ENCODE measurements at regions not wholly inside any gene's neighbourhood (a gene's known extent, or its start where the extent isn't known, plus 50 kb on each side); places are given as distances from the start of the nearest gene placed in this dataset.

- no peak overlapping the region for H3K27ac ChIP-seq (ENCODE audit: low read length)
- no peak overlapping the region for H2AFZ ChIP-seq (ENCODE audit: low read depth, low read length)
- no peaks in the 10 kb centered on the region for H3F3A ChIP-seq (ENCODE audit: insufficient read depth, low read length, poor library complexity, severe bottlenecking)
- no peak overlapping the region for H3K4me3 ChIP-seq (ENCODE audit: low read length)
- no peaks in the 10 kb centered on the region for H3K9me2 ChIP-seq (ENCODE audit: insufficient read depth, low read length)
- H3K4me2 ChIP-seq (ENCODE audit: low read length) = no peak overlapping the region
- H3K27me3 ChIP-seq (ENCODE audit: insufficient read depth, low read depth, low read length) = no peaks in the 10 kb centered on the region
- no peak overlapping the region for H3K9ac ChIP-seq (ENCODE audit: low read length)
- H4K20me1 ChIP-seq (ENCODE audit: insufficient read depth) = no peaks in the 10 kb centered on the region
- H3K79me2 ChIP-seq (replicated peaks; ENCODE audit: insufficient read depth, low read length) = no peaks in the 10 kb centered on the region
- no peaks in the 10 kb centered on the region for H3K9me3 ChIP-seq (ENCODE audit: low read length)
- no peaks in the 10 kb centered on the region for H3K36me3 ChIP-seq (ENCODE audit: insufficient read depth, low read length)
- TF ChIP-seq REST (IDR thresholded peaks at IDR 0.05; ENCODE audit: borderline replicate concordance) (no peak), POLR2AphosphoS5 (IDR thresholded peaks at IDR 0.05) (no peak), SMC3 (conservative IDR thresholded peaks at IDR 0.05; ENCODE audit: poor library complexity) (no peak), RAD21 (conservative IDR thresholded peaks at IDR 0.05) (no peak), EZH2 (IDR thresholded peaks at IDR 0.05; ENCODE audit: borderline replicate concordance, insufficient read depth, low read length, poor library complexity, severe bottlenecking) (no peak), TAF1 (IDR thresholded peaks at IDR 0.05; ENCODE audit: low read depth) (no peak), EP300 (conservative IDR thresholded peaks at IDR 0.05; ENCODE audit: poor library complexity, severe bottlenecking) (no peak)
These were observed 442.2 kb downstream of the PABPC4L start for GRCh38 chr4:133759428-133759827.

- H3K27ac ChIP-seq (ENCODE audit: low read length) = no peak overlapping the region
- H3K36me3 ChIP-seq (ENCODE audit: insufficient read depth, low read length) = no peaks in the 10 kb centered on the region
- H3F3A ChIP-seq (ENCODE audit: insufficient read depth, low read length, poor library complexity, severe bottlenecking) = no peaks in the 10 kb centered on the region
- H3K9ac ChIP-seq (ENCODE audit: low read length) = no peak overlapping the region
- H3K27me3 ChIP-seq (ENCODE audit: insufficient read depth, low read depth, low read length) = no peaks in the 10 kb centered on the region
- TF ChIP-seq EP300 (conservative IDR thresholded peaks at IDR 0.05; ENCODE audit: poor library complexity, severe bottlenecking) = no peak
- TF ChIP-seq SMC3 (conservative IDR thresholded peaks at IDR 0.05; ENCODE audit: poor library complexity) = no peak
- TF ChIP-seq, protein P1, sequence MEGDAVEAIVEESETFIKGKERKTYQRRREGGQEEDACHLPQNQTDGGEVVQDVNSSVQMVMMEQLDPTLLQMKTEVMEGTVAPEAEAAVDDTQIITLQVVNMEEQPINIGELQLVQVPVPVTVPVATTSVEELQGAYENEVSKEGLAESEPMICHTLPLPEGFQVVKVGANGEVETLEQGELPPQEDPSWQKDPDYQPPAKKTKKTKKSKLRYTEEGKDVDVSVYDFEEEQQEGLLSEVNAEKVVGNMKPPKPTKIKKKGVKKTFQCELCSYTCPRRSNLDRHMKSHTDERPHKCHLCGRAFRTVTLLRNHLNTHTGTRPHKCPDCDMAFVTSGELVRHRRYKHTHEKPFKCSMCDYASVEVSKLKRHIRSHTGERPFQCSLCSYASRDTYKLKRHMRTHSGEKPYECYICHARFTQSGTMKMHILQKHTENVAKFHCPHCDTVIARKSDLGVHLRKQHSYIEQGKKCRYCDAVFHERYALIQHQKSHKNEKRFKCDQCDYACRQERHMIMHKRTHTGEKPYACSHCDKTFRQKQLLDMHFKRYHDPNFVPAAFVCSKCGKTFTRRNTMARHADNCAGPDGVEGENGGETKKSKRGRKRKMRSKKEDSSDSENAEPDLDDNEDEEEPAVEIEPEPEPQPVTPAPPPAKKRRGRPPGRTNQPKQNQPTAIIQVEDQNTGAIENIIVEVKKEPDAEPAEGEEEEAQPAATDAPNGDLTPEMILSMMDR (IDR thresholded peaks at IDR 0.05; ENCODE audit: poor library complexity, severe bottlenecking) = no peak
- no peak for TF ChIP-seq RAD21 (conservative IDR thresholded peaks at IDR 0.05)
- no peak for TF ChIP-seq REST (IDR thresholded peaks at IDR 0.05; ENCODE audit: borderline replicate concordance)
- TF ChIP-seq POLR2AphosphoS5 (IDR thresholded peaks at IDR 0.05) = no peak
- no peak for TF ChIP-seq MXI1 (conservative IDR thresholded peaks at IDR 0.05; ENCODE audit: poor library complexity, severe bottlenecking)
- no peak for TF ChIP-seq TAF1 (IDR thresholded peaks at IDR 0.05; ENCODE audit: low read depth)
- no peak overlapping the region for H3K4me2 ChIP-seq (ENCODE audit: low read length)
- H2AFZ ChIP-seq (ENCODE audit: low read depth, low read length) = no peak overlapping the region
- no peaks in the 10 kb centered on the region for H3K79me2 ChIP-seq (replicated peaks; ENCODE audit: insufficient read depth, low read length)
- no peaks in the 10 kb centered on the region for H3K9me3 ChIP-seq (ENCODE audit: low read length)
- no peaks in the 10 kb centered on the region for H4K20me1 ChIP-seq (ENCODE audit: insufficient read depth)
- H3K4me3 ChIP-seq (ENCODE audit: low read length) = no peak overlapping the region
- H3K9me2 ChIP-seq (ENCODE audit: insufficient read depth, low read length) = no peaks in the 10 kb centered on the region
These were observed 459.8 kb downstream of the PABPC4L start for GRCh38 chr4:133741766-133742165.

All from neural cell (in vitro differentiated cells).